Epithelial cell of prostate (primary cell): ENCODE measurements at regions not wholly inside any gene's neighbourhood (a gene's known extent, or its start where the extent isn't known, plus 50 kb on each side); places are given as distances from the start of the nearest gene placed in this dataset.

Experiments
- DNase-seq: peaks from one replicate; pipeline ENCODE4 v3.0.0-alpha.2; 2011; ENCODE audit warnings: low read depth, low spot score
- H3K27ac ChIP-seq: fragments of 450-650 bp; 2 replicates; pipeline ENCODE4 v1.5.1; 2017; ENCODE audit warnings: mild to moderate bottlenecking

DNA sequence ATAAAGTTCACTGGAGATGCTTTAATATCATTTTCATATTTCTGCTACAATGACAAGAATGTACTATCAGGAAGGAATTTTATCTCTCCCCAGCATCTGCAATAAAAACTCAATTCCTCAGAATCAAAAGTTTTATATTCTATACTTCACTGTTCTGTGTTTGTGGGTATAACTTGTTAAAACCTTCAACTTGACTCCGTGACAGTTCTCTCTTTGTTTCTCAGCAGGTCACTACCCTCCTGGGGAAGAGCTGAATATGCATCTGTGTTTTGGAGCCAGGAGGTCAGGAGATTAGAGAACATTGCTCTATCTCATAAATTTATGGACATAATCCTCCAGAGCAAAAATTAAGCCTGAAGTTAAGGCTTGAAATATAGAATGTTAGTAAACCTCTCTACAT lies 411.4 kb downstream of the TRIB2 start:
- DNase-seq = no peak
- no peak overlapping the region for H3K27ac ChIP-seq

- DNase-seq = no peak
- no peak overlapping the region for H3K27ac ChIP-seq
These were observed 418.6 kb downstream of the TRIB2 start for GRCh38 chr2:13135369-13135768.

DNA sequence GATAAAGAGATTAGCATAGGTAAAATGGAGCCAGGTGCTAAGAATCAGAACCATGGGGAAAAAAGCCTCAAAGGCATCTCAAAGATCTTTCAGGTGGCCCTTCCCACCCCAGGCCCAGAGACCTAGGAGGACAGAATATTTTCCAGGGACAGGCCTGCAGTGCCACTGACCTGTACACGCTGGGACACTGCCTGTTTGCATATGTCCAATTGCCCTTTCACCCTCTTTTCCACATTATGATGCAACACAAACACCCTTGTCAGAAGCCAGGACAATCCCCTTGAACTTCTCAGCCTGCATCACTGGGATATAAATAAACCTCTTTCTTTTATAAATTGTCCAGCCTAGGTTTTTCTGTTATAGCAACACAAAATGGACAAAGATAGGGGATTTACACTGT lies 419.1 kb downstream of the TRIB2 start:
- no peak for DNase-seq
- no peak overlapping the region for H3K27ac ChIP-seq

DNA sequence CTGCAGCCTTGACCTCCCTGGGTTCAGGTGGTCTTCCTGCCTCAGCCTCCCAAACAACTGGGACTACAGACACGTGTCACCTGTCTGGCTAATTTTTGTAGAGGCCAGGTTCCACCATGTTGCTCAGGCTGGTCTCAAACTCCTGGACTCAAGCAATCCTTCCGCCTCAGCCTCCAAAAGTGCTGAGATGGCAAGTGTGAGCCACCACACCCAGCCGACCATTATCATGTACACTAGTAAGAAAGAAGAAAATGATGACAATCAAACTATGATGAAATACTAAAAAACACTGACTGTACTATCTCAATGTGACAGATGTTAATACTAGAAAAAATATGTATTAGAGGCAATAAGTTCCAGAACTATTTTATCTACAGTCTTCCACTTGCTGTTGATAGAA lies 420.9 kb downstream of the TRIB2 start:
- no peak overlapping the region for H3K27ac ChIP-seq
- DNase-seq = no peak

- no peak overlapping the region for H3K27ac ChIP-seq
- no peak for DNase-seq
These were observed 424.6 kb downstream of the TRIB2 start for GRCh38 chr2:13141315-13141714.

DNA sequence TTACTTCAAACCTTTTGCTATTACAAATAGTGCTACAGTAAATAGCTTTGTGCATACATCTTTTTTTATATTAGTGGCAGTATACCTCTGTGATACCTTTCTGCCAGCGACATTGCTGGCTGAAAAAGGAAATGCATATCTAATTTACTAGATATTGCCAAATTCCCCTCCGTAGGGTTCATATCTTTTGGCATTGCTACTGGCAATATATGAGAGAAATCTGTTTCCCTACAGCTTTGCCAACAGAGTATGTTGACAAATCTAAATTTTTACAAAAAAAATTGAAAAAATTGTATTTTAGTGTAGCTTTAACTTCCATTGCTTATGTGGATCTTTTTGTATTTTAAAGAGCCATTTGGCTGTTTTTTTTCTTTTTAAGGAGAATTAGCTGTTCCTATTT lies 426.7 kb downstream of the TRIB2 start:
- no peak for DNase-seq
- no peak overlapping the region for H3K27ac ChIP-seq

- no peak for DNase-seq
- no peak overlapping the region for H3K27ac ChIP-seq
These were observed 440.2 kb downstream of the TRIB2 start for GRCh38 chr2:13156916-13157315.

GRCh38 chr2:13158466-13158865 lies 441.7 kb downstream of the TRIB2 start:
- H3K27ac ChIP-seq = no peak overlapping the region
- DNase-seq = no peak

- DNase-seq = no peak
- no peak overlapping the region for H3K27ac ChIP-seq
These were observed 464.0 kb downstream of the TRIB2 start for GRCh38 chr2:13180729-13181128.

- no peak for DNase-seq
These were observed 476.3 kb downstream of the TRIB2 start for GRCh38 chr2:13193075-13193474.

GRCh38 chr2:13193900-13194299 lies 477.2 kb downstream of the TRIB2 start:
- no peak for DNase-seq
- no peak overlapping the region for H3K27ac ChIP-seq

More at GRCh38 chr2:13193075-13193474, 476.3 kb downstream of the TRIB2 start:
- no peak overlapping the region for H3K27ac ChIP-seq

GRCh38 chr2:13195270-13195669 lies 478.5 kb downstream of the TRIB2 start:
- DNase-seq = no peak
- H3K27ac ChIP-seq = no peak overlapping the region

- no peak for DNase-seq
- H3K27ac ChIP-seq = no peak overlapping the region
These were observed 480.5 kb downstream of the TRIB2 start for GRCh38 chr2:13197248-13197647.

GRCh38 chr2:13201924-13202323 lies 485.2 kb downstream of the TRIB2 start:
- no peak overlapping the region for H3K27ac ChIP-seq
- DNase-seq = no peak

- no peak overlapping the region for H3K27ac ChIP-seq
These were observed 495.4 kb downstream of the TRIB2 start for GRCh38 chr2:13212115-13212514.

DNA sequence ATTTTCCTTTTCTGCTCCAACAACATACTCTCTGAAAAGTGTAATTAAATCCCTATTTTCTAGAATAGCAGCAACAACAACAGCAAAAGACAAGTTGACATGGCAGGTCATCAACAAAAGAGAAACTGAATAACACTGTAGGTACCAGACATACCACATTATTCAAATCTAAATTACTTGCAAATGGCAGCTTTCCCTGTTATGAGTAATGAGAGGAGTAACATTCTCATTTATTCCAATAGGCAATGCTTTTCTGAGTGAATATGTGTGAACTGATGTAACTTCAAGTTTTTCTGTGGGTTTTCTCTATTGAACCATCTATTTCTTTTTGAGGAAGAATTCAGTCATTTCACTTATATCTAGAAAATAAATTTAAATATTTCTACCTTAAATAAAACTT lies 501.5 kb downstream of the TRIB2 start:
- no peak for DNase-seq
- H3K27ac ChIP-seq = no peak overlapping the region

More at GRCh38 chr2:13212115-13212514, 495.4 kb downstream of the TRIB2 start:
- DNase-seq = no peak

- no peak for DNase-seq
- H3K27ac ChIP-seq = no peak overlapping the region
These were observed 510.8 kb downstream of the TRIB2 start for GRCh38 chr2:13227578-13227977.

DNA sequence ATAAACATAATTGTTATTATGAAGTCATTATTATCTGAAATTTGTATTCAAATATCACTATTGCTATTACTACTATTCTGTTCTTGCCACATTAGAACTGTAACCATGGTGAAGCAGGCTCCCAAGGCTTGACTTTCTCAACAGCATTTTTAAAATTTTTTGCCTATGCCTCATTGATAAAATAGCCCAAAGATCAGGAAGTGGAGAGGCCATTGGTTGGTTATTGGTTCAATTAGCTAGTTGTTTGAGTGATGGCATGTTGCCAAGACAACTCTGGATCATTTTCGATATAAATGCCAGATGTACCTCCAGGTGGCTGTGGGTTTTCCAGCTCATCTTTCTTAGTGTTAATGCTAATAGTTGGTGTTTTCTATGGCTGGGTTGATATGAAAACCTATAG lies 513.5 kb downstream of the TRIB2 start:
- DNase-seq = no peak
- H3K27ac ChIP-seq = no peak overlapping the region

DNA sequence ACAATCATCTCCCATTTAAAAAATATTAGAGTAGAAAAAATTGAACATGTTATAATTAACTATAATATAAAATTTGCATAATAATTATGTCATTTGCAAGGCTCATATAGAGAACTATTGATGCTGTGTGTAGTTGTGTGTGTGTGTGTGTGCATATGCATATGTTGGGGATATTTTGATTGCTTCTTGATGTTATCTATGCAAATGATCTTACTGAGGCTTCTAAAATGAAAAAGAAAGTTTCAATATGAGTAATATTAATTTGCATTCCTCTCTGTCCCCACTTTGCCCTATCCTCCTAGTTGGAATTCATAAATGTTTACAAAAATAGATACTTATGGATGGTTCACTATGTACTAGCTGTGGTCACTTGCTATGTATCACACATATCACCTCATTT lies 523.3 kb downstream of the TRIB2 start:
- no peak overlapping the region for H3K27ac ChIP-seq
- DNase-seq = no peak

DNA sequence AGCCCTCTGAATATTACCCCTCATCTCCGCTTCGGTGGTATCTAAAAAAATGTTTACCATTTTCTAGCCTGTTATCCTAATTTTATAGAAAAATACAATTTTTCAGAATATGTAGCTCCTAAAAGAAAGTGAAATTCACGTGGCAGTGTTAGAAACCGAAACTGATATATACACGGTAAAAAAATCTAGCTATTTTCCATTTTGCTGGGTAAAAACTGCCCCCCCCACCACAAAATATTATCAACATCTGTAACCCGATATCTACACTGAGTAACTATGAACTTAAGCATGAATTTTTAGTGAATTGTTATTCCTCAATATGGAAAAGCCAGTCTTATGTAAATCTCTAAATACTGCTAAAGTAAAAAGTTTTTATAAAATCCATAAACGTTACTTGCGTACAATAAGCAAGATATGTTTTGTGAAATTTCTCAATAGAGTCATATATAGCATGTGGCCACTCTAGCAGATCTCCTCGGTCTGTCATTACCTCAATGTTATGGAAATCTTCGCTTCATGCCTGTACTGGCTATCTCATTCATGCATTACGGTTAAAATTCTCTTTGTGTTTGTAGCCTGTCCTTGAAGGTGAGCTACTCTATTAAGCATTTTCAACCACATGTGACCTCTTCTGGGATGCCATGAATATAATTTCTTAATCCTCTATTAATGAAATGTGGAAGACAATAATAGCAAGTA lies 524.2 kb downstream of the TRIB2 start:
- DNase-seq = no peak
- no peak overlapping the region for H3K27ac ChIP-seq

DNA sequence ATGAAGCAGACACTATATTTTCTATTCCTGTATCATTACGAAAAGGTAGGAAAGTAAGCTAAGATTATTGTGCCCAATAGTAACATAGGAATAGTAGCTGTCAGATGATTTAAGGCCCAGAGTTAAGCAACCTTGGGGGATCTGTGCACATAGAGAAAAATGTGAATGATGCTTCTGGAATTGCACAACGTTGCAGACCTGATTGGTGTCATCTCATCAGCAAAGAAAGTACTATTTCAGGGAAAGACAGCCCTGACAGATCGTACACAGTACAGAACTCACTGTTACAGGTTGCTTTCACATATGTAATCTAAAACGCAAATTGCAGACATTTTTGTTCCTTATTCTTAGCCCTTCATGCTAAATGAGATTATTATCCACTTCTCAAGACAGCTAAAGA lies 535.9 kb downstream of the TRIB2 start:
- no peak overlapping the region for H3K27ac ChIP-seq
- no peak for DNase-seq

- H3K27ac ChIP-seq = no peak overlapping the region
- no peak for DNase-seq
These were observed 538.7 kb downstream of the TRIB2 start for GRCh38 chr2:13255485-13255884.

DNA sequence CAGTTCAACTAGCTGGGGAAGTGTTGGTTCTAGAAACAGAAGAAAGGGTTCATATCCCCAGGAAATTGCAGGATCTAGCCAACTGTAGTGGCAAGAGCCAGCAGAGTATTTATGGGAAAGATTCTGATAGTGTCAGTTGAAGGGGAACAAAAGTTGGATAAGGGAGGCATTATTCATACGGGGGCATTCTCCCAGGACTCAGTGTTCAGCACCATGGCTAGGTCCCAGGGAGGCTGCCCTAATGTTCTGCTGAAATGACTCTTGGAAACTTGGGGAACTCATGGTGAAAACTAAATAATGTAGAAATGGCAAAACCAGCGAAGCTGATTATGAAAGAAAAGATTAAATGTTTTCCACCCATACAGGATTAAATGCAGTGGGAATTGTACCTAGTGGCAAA lies 543.7 kb downstream of the TRIB2 start:
- no peak for DNase-seq
- H3K27ac ChIP-seq = no peak overlapping the region
